NCI-H187 treated with DMSO at 0.1 percent for 48 hours (cell line): ENCODE measurements at regions not wholly inside any gene's neighbourhood (a gene's known extent, or its start where the extent isn't known, plus 50 kb on each side); places are given as distances from the start of the nearest gene placed in this dataset.
"Not testable (repeated sequence)": the region's sequence is repeated elsewhere in the genome, so short reads cannot be mapped to it uniquely, and the experiment has no call there.

Source experiments
- DNase-seq: peaks from one replicate; lab custom pipeline; 2025; lab: John Stamatoyannopoulos, UW

DNA sequence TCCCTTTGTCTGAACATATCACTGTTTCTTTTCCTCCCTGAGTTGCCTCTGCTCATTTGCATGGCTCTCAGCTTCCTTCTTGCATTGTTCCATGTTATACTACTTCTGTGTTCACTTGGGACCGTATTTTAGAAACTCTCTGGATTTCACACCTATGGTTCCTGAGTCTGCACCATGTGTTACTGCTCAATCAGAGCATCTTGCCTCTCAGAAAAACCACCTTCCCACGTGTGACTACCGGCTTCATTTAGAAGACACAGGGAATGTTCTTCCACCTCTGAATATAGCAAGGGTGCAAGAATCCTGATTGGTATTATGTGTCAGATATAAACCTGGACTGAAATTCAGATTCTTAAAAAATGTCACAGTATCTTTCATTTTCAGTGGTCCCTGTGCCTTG, 731.2 kb downstream of the TDRD15 start:
- DNase-seq = no peak

DNA sequence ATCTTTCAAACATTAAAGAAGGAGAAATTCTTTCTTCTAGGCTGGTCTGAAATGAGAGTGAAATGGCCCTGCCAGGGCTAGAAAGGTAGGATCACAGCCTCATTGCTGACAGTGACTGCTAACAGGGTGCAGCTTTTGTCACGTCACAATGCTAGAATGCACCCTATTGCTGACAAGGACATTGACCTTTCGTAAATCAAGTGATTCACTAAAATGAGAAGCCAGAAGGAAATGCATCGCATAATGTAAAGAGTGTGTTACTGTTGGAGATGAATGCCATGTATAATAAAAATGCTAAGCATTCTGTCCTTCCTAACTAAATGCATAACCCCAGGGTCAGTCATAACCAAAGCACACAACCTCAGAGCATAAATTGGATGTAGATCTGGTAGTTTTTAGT, 732.9 kb downstream of the TDRD15 start:
- no peak for DNase-seq

DNA sequence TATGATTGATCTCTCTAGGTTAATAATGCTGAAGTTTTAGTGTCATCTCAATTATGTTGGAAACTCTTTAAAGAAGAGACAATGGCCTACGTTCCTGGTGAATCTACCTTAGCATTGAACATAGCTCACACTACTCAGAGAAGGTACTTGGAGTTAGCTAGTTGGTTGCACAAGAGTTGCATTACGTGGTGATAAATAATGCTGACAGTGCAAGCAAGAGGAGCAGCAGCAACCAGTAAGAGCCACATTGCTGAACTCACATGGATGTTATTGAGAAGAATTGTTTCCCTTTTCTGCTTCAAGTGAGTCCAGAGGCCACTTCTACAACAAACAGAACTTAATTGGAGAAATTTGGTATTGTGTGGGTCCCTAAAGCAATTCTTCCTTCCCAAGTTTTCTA, 737.1 kb downstream of the TDRD15 start:
- no peak for DNase-seq

GRCh38 chr2:21866316-21866715, 742.5 kb downstream of the TDRD15 start:
- no peak for DNase-seq

- DNase-seq = no peak
These were observed 764.1 kb downstream of the TDRD15 start for GRCh38 chr2:21887881-21888280.

DNA sequence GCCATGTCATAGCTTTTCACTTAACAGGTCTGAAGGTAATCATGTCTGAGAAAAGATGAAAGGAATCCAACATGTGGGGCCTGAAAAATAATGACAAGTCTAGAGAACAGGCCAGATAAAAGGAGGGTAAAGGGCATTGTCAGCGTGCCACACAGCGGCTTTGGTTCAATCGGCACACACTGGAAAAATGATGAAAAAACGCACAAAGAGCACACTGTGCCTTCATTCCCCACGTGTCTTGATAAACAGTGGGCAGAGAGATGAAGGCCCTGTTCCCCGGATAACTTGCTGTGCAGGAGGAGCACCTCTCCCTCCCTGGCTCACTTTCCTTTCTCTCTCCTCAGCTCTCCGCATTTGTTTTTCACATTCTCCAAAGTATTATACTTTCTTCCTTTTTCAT, 766.3 kb downstream of the TDRD15 start:
- DNase-seq = no peak

- DNase-seq = no peak
These were observed 766.9 kb downstream of the TDRD15 start for GRCh38 chr2:21890716-21891115.

- DNase-seq = no peak
These were observed 767.4 kb downstream of the TDRD15 start for GRCh38 chr2:21891191-21891590.

DNA sequence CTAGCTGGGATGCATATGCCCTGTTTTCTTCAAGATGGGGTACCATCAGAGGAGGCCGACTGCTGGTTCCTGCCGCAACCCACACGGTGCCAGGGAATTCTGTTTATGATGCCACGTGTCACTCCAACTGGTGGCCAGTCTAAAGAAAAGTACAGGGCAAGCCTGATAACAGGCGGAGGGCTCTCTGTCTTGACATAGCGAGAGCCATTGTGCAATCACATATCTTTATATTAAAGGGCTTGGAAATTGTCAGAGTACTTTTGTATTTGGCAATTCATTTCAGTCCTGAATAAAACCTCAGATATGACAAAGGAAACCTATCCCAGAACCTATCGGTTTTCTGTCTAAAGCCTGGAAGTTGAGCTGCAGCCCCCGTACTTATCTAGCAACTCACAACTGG, 768.4 kb downstream of the TDRD15 start:
- no peak for DNase-seq

GRCh38 chr2:21895200-21895599, 771.4 kb downstream of the TDRD15 start:
- DNase-seq = no peak

DNA sequence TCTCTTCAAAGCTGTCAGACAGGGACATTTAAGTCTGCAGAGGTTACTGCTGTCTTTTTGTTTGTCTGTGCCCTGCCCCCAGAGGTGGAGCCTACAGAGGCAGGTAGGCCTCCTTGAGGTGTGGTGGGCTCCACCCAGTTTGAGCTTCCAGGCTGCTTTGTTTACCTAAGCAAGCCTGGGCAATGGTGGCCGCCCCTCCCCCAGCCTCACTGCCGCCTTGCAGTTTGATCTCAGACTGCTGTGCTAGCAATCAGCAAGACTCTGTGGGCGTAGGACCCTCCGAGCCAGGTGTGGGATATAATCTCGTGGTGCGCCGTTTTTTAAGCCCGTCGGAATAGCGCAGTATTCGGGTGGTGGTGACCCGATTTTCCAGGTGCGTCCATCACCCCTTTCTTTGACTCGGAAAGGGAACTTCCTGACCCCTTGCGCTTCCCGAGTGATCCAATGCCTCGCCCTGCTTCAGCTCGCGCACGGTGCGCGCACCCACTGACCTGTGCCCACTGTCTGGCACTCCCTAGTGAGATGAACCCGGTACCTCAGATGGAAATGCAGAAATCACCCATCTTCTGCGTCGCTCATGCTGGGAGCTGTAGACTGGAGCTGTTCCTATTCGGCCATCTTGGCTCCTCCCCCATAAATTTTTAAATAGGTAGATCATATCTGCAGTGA, 785.1 kb downstream of the TDRD15 start:
- not testable (repeated sequence) for DNase-seq

GRCh38 chr2:21910832-21911507, 787.2 kb downstream of the TDRD15 start:
- DNase-seq = no peak

DNA sequence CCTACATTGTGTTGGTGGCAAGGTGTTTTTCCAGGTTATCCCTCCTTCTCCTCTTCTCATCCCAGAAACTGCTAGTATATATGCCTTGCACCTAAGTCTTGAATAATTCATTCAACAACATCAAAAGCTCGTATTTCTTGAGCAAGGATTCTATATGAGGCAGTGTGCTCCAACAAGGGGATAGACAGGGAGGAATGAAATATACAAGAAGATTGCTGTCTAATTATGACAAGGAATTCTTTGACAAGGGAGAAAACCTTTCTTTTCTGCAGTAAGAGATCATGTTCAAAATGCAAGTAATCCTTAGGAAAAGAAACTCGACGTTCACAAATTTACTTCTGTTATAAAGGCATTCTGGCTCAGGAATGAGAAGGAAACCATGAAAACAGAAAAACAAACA, 788.6 kb downstream of the TDRD15 start:
- no peak for DNase-seq

DNA sequence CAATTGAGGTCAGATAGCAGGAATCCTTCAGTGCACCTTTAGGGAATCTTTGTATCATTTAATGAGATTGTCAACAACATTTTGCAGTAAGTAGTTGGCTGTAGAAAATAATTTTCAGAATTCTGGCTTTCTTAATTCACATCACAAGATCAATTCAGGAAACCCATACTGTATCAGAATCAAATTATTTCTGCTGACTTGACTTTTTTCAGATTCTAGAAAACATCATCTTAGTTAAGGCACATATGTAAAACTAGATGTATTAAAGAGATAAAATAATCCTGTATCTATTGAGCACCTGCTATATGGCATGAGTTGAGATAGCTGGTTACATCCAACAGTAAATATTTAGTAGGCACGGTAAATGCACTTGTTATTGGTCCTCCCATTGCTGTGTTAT, 791.4 kb downstream of the TDRD15 start:
- no peak for DNase-seq

DNA sequence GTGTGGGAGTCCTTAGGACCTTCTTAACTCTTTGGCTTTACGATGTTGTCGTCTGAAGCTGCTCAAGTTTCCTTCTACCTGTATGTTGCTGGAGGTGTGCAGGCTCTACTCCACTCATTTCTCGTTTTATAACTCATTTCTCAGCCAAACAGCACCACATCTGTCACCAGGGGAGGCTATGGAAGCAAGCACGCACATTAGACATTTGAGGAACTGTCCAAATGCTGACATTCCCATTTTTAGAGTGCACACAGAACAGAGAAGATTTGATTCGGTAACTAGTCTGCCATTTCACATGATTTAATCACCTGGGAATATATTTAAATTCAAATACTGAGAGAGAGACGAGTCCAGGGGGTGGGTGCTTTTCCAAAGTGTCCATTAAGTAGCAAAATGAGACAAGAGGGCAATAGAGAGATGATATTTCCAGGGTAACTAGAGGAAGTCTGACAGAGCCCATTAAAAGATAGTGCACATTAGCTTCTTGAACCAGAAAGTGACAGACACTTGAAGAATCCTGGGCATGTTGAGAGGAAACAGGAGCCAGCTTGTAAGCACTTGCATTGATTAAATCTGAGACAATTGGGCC, 793.3 kb downstream of the TDRD15 start:
- DNase-seq = no peak

- DNase-seq = no peak
These were observed 797.0 kb downstream of the TDRD15 start for GRCh38 chr2:21920721-21921120.

DNA sequence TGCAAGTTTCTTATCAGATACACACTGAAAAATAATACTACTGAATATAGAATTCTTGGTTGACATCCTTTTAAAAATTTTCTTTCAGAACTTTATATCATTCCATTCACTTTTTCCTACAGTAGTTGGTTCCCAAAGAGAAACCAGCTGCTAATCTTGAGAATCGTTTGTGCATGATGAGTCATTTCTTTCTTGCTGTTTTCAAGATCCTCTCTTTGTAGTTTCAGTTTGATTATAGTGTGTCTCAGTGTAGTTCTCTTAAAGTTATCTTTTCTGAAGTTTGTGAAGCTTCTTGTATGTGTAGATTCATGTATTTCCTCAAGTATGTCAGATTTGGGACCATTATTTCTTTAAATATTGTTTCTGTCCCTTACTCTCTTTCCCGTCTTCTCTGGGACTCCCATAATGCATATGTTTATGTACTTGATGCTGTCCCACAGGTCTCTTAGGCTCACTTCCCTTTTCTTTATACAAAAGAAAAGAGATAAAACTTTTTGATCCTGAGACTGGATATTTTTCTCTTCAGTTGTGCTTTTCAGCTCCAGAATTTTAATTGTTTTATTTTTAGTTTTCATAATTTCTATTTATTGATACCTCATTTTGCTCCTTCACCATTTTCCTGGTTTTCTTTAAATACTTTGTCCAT, 801.0 kb downstream of the TDRD15 start:
- DNase-seq = no peak

GRCh38 chr2:21928292-21928691, 804.5 kb downstream of the TDRD15 start:
- no peak for DNase-seq

- DNase-seq = no peak
These were observed 806.5 kb downstream of the TDRD15 start for GRCh38 chr2:21930226-21930625.

DNA sequence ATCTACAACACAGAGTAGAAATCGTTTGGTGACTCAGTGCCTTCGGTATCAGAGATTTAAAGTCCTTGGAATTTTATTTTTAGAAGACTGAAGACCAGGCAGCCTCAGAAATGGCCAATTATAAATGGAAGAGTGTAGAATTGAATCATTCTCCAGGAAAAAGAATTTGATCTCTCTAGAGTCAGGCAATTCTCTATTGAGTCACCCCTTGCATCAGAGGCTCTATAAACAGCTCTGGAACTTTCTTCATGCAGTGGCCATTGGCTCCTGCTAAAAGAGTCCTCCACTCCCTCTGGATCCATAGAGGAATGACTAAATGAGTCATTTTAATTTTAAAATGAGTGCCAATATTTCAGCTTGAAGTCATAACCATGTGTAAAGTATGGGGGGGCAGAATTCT, 816.2 kb downstream of the TDRD15 start:
- DNase-seq = no peak

- DNase-seq = no peak
These were observed 820.8 kb downstream of the TDRD15 start for GRCh38 chr2:21944536-21944935.

DNA sequence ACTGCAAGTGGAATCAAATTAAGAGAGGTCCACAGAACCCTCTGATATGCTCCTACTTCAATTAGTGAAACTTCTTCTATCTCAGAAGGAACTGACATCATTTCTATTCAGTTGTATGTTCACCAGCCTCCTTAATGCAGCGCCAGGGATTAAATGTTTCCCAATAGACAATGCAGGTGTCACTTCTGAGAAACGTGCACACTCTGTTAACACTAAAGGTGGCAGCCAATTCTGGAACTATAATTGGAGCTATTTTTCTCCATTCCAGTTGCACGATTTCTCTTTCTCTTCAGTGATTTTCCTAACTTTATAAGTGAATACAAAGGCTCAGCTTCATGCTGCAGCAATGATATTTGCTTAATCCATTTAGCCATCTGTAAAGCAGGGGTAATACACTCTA, 821.9 kb downstream of the TDRD15 start:
- no peak for DNase-seq

DNA sequence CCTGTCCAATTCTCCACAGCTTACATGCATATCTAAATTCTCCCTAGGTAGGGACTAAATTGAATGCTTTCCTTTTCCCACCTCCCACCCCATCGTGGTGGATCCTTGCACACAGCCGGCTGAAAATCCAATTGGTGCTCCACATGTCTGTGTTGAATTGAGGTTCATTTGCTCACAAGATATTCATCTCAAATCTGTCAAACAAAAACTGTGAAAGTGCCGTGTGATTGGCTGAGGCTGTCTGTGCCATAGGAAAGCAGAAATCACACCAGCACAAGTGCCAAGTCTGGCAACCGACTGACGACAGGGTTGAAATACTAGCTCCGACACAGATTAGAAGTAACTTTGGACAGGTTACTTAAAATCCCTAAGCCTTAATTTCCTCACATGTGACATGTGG, 823.3 kb downstream of the TDRD15 start:
- DNase-seq = no peak
